H1 (cell line): ENCODE measurements at regions not wholly inside any gene's neighbourhood (a gene's known extent, or its start where the extent isn't known, plus 50 kb on each side); places are given as distances from the start of the nearest gene placed in this dataset.
"Not testable (repeated sequence)": the region's sequence is repeated elsewhere in the genome, so short reads cannot be mapped to it uniquely, and the experiment has no call there.

Source experiments
- ATF2 ChIP-seq: IDR thresholded peaks from 2 replicates; pipeline ENCODE4 v1.6.1; 2012; ENCODE audit warnings: low read length, inconsistent platforms
- CTCF ChIP-seq, 3 experiments: IDR thresholded peaks; 1 replicate in 2 of 3; 2 replicates in 1 of 3; pipeline versions ENCODE4 v1.5.1 to v1.6.1; 2011; ENCODE audit warnings: low read length in 3 of 3, mild to moderate bottlenecking in 3 of 3, inconsistent platforms in 2 of 3, low read depth in 1 of 3, moderate library complexity in 1 of 3; ENCODE audit not compliant: insufficient read depth in 1 of 3; ENCODE audit errors: control extremely low read depth in 1 of 3
- EZH2 ChIP-seq: fragments of 200-600 bp; sonication (generic); IDR thresholded peaks from 2 replicates; pipeline ENCODE4 v1.7.1; 2012; ENCODE audit warnings: low read depth, mild to moderate bottlenecking, moderate library complexity, low read length, inconsistent platforms; ENCODE audit not compliant: severe bottlenecking
- KDM1A ChIP-seq: fragments of 200-600, 300-600 bp; sonication (generic); IDR thresholded peaks from 2 replicates; pipeline ENCODE4 v1.7.1; 2016; ENCODE audit warnings: mild to moderate bottlenecking, low read length, borderline replicate concordance
- PHF8 ChIP-seq: fragments of 200-600 bp; sonication (generic); conservative IDR thresholded peaks from 2 replicates; pipeline ENCODE4 v1.7.1; 2012; ENCODE audit warnings: low read depth, mild to moderate bottlenecking, inconsistent platforms, low read length, moderate library complexity
- POLR2A ChIP-seq, 2 experiments: IDR thresholded peaks; 1 replicate in 1 of 2; 2 replicates in 1 of 2; pipeline ENCODE4 v1.6.1; 2011; ENCODE audit warnings: low read depth in 2 of 2, low read length in 2 of 2, mild to moderate bottlenecking in 2 of 2; ENCODE audit errors: control extremely low read depth in 1 of 2
- RAD21 ChIP-seq, 2 experiments: IDR thresholded peaks in 1 of 2; conservative IDR thresholded peaks in 1 of 2; 2 replicates each; pipeline ENCODE4 v1.6.1; 2011; ENCODE audit warnings: low read depth in 2 of 2, low read length in 2 of 2, improper control_type of control experiment in 1 of 2, inconsistent platforms in 1 of 2, mild to moderate bottlenecking in 1 of 2, moderate library complexity in 1 of 2
- RXRA ChIP-seq: IDR thresholded peaks from 2 replicates; pipeline ENCODE4 v1.6.1; 2011; ENCODE audit warnings: low read depth, mild to moderate bottlenecking, low read length, moderate library complexity; ENCODE audit not compliant: insufficient read depth
- SP1 ChIP-seq: IDR thresholded peaks from 2 replicates; pipeline ENCODE4 v1.6.1; 2011; ENCODE audit warnings: low read depth, low read length
- USF2 ChIP-seq: IDR thresholded peaks from 2 replicates; pipeline ENCODE4 v1.6.1; 2011; ENCODE audit warnings: low read length, improper control_type of control experiment

GRCh38 chr21:14623079-14623478 is 77.0 kb upstream of the SAMSN1 start:
- TF ChIP-seq SP1; RXRA; CTCF (IDR thresholded peaks at IDR 0.05; ENCODE audit: control extremely low read depth in 1 of 3, insufficient read depth in 1 of 3, low read depth in 1 of 3, low read length in 3 of 3); RAD21 (IDR thresholded peaks at IDR 0.05 in 1 of 2, conservative IDR thresholded peaks at IDR 0.05 in 1 of 2; ENCODE audit: low read depth in 2 of 2, low read length in 2 of 2); ATF2; POLR2A (IDR thresholded peaks at IDR 0.05; ENCODE audit: control extremely low read depth in 1 of 2, low read depth in 2 of 2, low read length in 2 of 2); KDM1A; EZH2; USF2; PHF8: not testable (repeated sequence)
